Tibial artery (tissue), 4 donors: ENCODE measurements at regions not wholly inside any gene's neighbourhood (a gene's known extent, or its start where the extent isn't known, plus 50 kb on each side); places are given as distances from the start of the nearest gene placed in this dataset.

Source experiments
- DNase-seq, 2 donors: peaks; one replicate each; pipeline ENCODE4 v3.0.0-alpha.2; 2019
- H3K27ac ChIP-seq, 2 donors: fragments of 200-600 bp; sonication (generic) in 1 of 2; 1 replicate in 1 of 2; 2 replicates in 1 of 2; pipeline ENCODE4 v1.5.1; 2018 to 2019; ENCODE audit warnings: mild to moderate bottlenecking in 1 of 2
- H3K27me3 ChIP-seq, 2 donors: fragments of 200-600 bp; sonication (generic) in 1 of 2; one replicate each; pipeline versions ENCODE4 v1.5.1 to v1.6.0; 2016 to 2019
- H3K36me3 ChIP-seq, 3 donors: fragments of 200-600 bp; sonication (generic) in 2 of 3; one replicate each; pipeline ENCODE4 v1.5.1; 2016 to 2019; ENCODE audit warnings: mild to moderate bottlenecking in 2 of 3
- H3K4me1 ChIP-seq, 4 donors: fragments of 200-600 bp; sonication (generic) in 2 of 4; 1 replicate in 3 of 4; 2 replicates in 1 of 4; pipeline ENCODE4 v1.5.1; 2016 to 2019
- H3K4me3 ChIP-seq, 2 donors: fragments of 200-600 bp; sonication (generic) in 1 of 2; 1 replicate in 1 of 2; 2 replicates in 1 of 2; pipeline ENCODE4 v1.5.1; 2018 to 2019; ENCODE audit warnings: mild to moderate bottlenecking in 2 of 2
- H3K9me3 ChIP-seq, 3 donors: fragments of 200-600 bp; sonication (generic) in 1 of 3; one replicate each; pipeline ENCODE4 v1.5.1; 2016 to 2019
- CTCF ChIP-seq, 2 experiments: fragments of 200-600 bp in 1 of 2; fragments of 450-650 bp in 1 of 2; IDR thresholded peaks; one replicate each; pipeline ENCODE4 v1.5.1; 2017 to 2019; ENCODE audit warnings: antibody characterized with exemption in 2 of 2, mild to moderate bottlenecking in 1 of 2, moderate library complexity in 1 of 2
- intact Hi-C: fragments of 100-400 bp; cut with DNase I; formaldehyde crosslinking; loops from one replicate; pipeline ENCODE4 v1.15.0; 2023; ENCODE audit warnings: low total_unique reads

GRCh38 chr3:193776626-193777358 is 183.8 kb downstream of the OPA1 start:
- TF ChIP-seq CTCF (IDR thresholded peaks at IDR 0.05) = no peak
- H3K36me3 ChIP-seq = no peaks in the 10 kb centered on the region
- H3K27me3 ChIP-seq = peaks cover 0 to 71% of the 10 kb centered on the region in 2 donors
- no peaks in the 10 kb centered on the region for H3K9me3 ChIP-seq
- DNase-seq = no peak
- intact Hi-C loops = no loop called here
- no peak overlapping the region for H3K27ac ChIP-seq
- H3K4me3 ChIP-seq = no peak overlapping the region
- H3K4me1 ChIP-seq = peaks cover 0 to 10% (median 6%) of the 10 kb centered on the region in 4 donors

GRCh38 chr3:193777524-193777923 is 184.5 kb downstream of the OPA1 start:
- H3K36me3 ChIP-seq = no peaks in the 10 kb centered on the region
- intact Hi-C loops = no loop called here
- no peaks in the 10 kb centered on the region for H3K9me3 ChIP-seq
- H3K4me3 ChIP-seq = no peak overlapping the region
- peaks cover 0 to 10% (median 6%) of the 10 kb centered on the region in 4 donors for H3K4me1 ChIP-seq
- no peak overlapping the region for H3K27ac ChIP-seq
- H3K27me3 ChIP-seq = peaks cover 0 to 66% of the 10 kb centered on the region in 2 donors
- TF ChIP-seq CTCF (IDR thresholded peaks at IDR 0.05) = no peak
- no peak for DNase-seq

GRCh38 chr3:193778676-193779075 is 185.7 kb downstream of the OPA1 start:
- no peak overlapping the region for H3K4me3 ChIP-seq

GRCh38 chr3:193779933-193780332 is 186.9 kb downstream of the OPA1 start:
- intact Hi-C loops = loop anchor here (2.0 to 10.0 kb wide), 2 partner anchors 355 to 535 kb away; partner anchors contain the start of gene HES1
- Histone ChIP-seq H3K36me3 (no peaks in the 10 kb centered on the region), H3K27me3 (peaks cover 0 to 53% of the 10 kb centered on the region in 2 donors), H3K9me3 (no peaks in the 10 kb centered on the region), H3K27ac (no peak overlapping the region), H3K4me3 (no peak overlapping the region), H3K4me1 (peaks cover 0 to 10% (median 6%) of the 10 kb centered on the region in 4 donors)
- TF ChIP-seq CTCF (IDR thresholded peaks at IDR 0.05) = no peak
- DNase-seq = no peak

More at GRCh38 chr3:193778676-193779075, 185.7 kb downstream of the OPA1 start:
- no peak overlapping the region for H3K27ac ChIP-seq
- intact Hi-C loops = no loop called here
- no peak for DNase-seq
- no peaks in the 10 kb centered on the region for H3K9me3 ChIP-seq
- no peaks in the 10 kb centered on the region for H3K36me3 ChIP-seq
- H3K27me3 ChIP-seq = peaks cover 0 to 57% of the 10 kb centered on the region in 2 donors
- peaks cover 0 to 10% (median 6%) of the 10 kb centered on the region in 4 donors for H3K4me1 ChIP-seq
- TF ChIP-seq CTCF (IDR thresholded peaks at IDR 0.05) = no peak

GRCh38 chr3:193780397-193780796 is 187.4 kb downstream of the OPA1 start:
- H3K4me3 ChIP-seq = no peak overlapping the region
- H3K4me1 ChIP-seq = peaks cover 0 to 10% (median 6%) of the 10 kb centered on the region in 4 donors
- H3K36me3 ChIP-seq = no peaks in the 10 kb centered on the region
- no peak overlapping the region for H3K27ac ChIP-seq
- no peaks in the 10 kb centered on the region for H3K9me3 ChIP-seq
- no peak for DNase-seq
- peaks cover 0 to 50% of the 10 kb centered on the region in 2 donors for H3K27me3 ChIP-seq
- intact Hi-C loops = loop anchor here (2.0 to 10.0 kb wide), 2 partner anchors 354 to 534 kb away; partner anchors contain the start of gene HES1
- TF ChIP-seq CTCF (IDR thresholded peaks at IDR 0.05) = no peak
